ENCODE measurements at regions not wholly inside any gene's neighbourhood (a gene's known extent, or its start where the extent isn't known, plus 50 kb on each side); places are given as distances from the start of the nearest gene placed in this dataset.

- TF ChIP-seq CTCF (IDR thresholded peaks at IDR 0.05): no peak
- no peak for TF ChIP-seq POLR2AphosphoS5 (IDR thresholded peaks at IDR 0.05)
Observed at GRCh38 chr17:62321451-62321850, 58.9 kb upstream of the EFCAB3 start.

All from suprapubic skin (tissue), 3 donors.